ENCODE measurements at regions not wholly inside any gene's neighbourhood (a gene's known extent, or its start where the extent isn't known, plus 50 kb on each side); places are given as distances from the start of the nearest gene placed in this dataset.
"Not testable (repeated sequence)": the region's sequence is repeated elsewhere in the genome, so short reads cannot be mapped to it uniquely, and the experiment has no call there.

GRCh38 chr10:18879284-18879683 is 169.3 kb upstream of the MALRD1 start:
- DNase-seq: no peak

GRCh38 chr10:18880530-18880929 is 168.1 kb upstream of the MALRD1 start:
- no peak for DNase-seq

- DNase-seq: no peak
Observed at GRCh38 chr10:18886102-18886501, 162.5 kb upstream of the MALRD1 start.

DNA sequence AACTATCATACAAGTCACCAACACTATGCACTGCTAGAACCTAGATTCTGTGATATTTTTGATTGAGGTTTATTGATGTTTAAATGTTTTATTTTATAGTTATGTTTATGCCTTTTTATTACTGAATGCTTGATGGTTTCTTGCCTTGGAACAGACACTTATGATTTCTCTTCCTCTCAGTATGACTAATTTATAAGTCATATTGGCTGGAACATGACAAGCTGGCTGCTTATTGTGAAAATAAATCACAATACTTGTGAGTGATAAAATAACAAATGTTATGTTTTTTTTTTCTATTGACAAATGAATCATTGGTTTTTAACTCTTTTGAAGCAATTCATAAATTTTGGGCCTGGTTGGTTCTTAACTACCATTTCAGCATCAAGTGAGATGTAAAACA is 142.0 kb upstream of the MALRD1 start:
- no peak for DNase-seq

DNA sequence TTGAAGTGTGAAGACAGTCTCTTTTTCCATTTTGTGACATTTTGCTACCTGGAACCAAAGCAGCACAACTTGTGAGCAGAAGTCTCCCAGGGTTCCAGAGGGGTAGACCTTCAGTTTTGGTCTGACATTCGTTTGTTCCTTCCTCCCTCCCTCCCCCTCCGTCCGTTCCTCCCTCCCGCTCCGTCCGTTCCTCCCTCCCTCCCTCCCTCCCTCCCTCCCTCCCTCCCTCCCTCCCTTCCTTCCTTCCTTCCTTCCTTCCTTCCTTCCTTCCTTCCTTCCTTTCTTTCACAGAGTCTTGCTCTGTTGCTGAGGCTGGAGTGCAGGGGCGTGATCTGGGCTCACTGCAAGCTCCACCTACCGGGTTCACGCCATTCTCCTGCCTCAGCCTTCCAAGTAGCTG is 131.2 kb upstream of the MALRD1 start:
- not testable (repeated sequence) for DNase-seq

- no peak for DNase-seq
Observed at GRCh38 chr10:18918532-18918931, 130.1 kb upstream of the MALRD1 start.

- no peak for DNase-seq
Observed at GRCh38 chr10:18949391-18949790, 99.2 kb upstream of the MALRD1 start.

DNA sequence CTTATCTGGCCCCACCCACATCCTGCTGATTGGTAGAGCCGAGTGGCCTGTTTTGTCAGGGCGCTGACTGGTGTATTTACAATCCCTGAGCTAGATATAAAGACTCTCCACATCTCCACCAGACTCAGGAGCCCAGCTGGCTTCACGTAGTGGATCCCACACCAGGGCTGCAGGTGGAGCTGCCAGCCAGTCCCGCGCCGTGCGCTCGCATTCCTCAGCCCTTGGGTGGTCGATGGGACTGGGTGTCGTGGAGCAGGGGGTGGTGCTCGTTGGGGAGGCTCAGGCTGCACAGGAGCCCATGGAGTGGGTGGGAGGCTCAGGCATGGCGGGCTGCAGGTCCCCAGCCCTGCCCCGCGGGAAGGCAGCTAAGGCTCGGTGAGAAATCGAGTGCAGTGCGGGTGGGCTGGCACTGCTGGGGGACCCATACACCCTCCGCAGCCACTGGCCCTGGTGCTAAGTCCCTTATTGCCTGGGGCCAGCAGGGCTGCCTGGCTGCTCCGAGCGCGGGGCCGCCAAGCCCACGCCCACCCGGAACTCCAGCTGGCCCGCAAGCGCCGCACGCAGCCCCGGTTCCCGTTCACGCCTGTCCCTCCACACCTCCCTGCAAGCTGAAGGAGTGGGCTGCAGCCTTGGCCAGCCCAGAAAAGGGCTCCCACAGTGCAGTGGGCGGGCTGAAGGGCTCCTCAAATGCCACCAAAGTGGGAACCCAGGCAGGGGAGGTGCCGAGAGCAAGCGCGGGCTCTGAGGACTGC is 97.4 kb upstream of the MALRD1 start:
- DNase-seq: not testable (repeated sequence)

DNA sequence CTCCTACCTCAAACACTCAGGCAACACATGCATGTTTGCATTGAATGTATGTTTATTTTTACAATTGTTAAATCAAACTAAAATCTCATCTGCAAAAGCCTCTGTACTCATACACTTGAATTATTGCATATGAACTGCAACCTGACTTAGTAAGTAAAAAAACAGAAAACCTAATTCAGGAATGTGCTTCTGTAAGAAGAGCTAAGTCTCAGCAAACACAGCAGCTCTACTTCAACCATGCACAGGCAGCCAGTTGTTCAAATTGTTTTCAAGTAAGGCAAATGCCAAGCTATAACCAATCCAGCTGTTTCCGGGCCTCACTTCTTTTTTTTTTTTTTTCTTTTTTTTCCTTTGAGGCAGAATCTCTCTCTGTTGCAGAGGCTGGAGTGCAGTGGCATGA is 93.5 kb upstream of the MALRD1 start:
- no peak for DNase-seq

DNA sequence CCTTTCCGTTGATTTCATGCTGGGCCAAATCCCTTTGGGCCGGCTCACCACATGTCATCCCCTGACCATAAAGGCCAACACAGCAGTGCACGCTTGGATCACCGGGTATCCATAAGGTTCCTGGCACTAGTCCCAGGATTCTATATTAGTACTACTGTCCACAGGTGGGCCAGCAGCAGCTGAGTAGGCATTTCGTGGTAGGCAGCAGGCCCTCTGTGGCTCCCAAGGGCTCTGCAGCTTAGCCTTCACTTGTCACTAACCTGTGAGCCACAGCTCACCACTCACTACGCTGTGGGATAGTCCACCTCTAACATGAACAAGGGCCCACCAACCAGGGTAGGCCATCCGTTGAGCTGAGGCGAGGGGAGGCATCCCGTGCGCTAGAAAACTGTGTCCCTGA is 89.2 kb upstream of the MALRD1 start:
- no peak for DNase-seq

DNA sequence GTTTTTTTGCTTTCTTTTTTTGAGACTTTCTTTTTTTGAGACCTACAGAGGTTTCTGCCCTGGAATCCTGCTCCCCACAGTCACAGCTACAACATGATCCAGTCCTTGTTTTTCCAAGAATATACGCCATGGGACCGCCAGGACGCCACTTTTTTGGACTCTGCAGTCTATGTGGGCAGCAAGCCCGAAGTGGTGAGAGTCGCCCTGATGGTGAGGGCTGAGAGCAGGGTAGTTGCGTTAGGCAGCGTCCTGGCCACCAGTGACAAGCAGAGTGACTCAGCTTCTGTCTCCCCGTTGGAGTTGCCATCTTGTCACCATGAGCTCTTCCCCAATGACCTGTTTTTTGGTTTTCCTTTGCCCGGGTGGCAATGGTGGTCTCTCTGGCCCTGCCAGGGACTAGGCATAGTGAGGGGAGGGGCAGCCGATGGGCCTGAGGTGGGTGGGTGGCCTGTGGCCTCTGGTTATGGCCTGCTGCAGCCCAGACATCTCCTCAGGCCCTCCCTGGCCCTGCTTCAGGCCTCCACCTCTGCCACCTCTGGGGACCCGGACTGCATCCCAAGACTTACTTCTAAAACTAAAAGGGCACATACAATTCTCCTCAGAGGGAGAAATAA is 88.0 kb upstream of the MALRD1 start:
- DNase-seq: no peak

DNA sequence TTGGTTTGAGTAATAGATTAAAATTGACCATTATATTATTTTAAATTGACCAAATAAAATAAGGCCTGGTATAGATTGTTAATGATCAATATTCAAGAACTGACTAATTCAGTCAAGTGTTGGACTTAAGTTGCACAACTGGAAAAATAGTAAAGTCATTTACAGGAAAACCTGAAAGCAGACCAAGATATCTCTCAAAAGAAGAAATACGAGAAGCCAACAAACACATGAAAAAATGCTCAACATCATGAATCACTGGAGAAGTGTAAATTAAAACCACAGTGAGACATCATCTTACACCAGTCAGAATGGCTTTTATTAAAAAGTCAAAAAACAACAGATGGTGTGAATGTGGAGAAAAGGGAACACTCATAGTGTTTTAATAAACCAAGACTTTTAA is 80.4 kb upstream of the MALRD1 start:
- no peak for DNase-seq

- DNase-seq: no peak
Observed at GRCh38 chr10:18976696-18977251, 71.8 kb upstream of the MALRD1 start.

DNA sequence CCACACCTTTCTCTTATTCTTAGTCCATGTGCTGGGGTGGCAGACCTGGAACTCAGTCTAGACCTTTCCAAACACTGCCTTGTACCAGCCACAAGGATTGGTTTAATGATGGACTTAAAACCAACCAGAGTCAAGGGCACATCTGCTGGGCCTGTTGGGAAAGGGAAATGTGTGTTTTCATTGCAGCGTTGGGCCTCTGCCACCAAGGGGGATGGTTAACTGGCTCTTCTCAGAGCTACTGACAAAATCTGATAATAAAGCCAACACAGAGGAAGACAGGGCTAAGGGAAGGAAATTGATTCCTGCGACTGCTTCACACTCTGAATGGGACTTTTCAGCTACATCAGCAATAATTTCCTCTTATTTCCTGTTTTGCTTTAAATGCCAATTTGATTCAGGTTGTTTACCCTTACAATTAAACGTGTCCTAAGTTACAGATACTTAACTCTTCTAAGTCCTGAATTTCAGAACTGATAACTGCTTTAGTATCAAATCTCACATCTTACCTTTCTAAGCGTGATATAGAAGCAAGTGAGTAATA is 68.4 kb upstream of the MALRD1 start:
- DNase-seq: no peak

DNA sequence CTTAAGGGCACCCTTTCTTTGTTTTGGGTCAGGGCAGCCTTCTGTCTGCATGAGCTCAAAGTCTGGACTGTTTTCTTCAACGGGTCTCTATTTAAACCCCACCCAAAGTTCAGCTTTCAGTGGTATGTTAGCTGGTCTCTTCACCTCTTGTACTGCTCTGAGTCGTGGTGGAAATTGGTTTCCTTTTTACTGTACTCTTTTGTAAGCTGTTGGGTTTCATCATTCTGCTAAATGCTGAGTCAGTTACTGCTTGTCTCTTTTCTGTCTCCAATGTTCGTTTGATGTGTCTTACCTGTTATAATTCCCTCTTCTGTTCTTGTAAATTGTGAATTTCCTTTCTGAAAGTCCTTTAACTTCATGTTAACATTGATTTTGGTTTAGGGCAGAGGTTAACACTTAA is 64.1 kb upstream of the MALRD1 start:
- DNase-seq: no peak

DNA sequence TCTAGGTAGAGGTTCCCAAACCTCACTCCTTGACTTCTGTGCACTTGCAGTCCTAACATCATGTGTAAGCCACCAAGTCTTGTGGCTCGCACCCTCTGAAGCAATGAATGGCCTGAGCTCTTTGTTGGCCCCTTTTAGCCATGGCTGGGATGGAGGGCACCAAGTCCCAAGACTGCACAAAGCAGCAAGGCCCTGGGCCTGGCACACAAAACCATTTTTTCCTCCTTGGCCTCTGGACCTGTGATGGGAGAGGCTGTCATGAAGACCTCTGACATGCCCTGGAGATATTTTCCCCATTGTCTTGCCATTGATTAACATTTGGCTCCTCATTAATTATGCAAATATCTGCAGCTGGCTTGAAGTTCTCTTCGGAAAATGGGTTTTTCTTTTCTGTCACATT is 60.3 kb upstream of the MALRD1 start:
- no peak for DNase-seq
